Esophagus squamous epithelium (tissue), 5 donors: ENCODE measurements at regions not wholly inside any gene's neighbourhood (a gene's known extent, or its start where the extent isn't known, plus 50 kb on each side); places are given as distances from the start of the nearest gene placed in this dataset.

Experiments
- DNase-seq: peaks from one replicate; lab custom pipeline; 2025; lab: John Stamatoyannopoulos, UW
- H3K27ac ChIP-seq, 4 donors: fragments of 200-600 bp; sonication (generic); one replicate each; pipeline ENCODE4 v1.5.1; 2016 to 2019; ENCODE audit warnings: mild to moderate bottlenecking in 1 of 4
- H3K27me3 ChIP-seq, 4 donors: fragments of 200-600 bp; sonication (generic); 1 replicate in 3 of 4; 2 replicates in 1 of 4; pipeline versions ENCODE4 v1.5.1 to v1.6.0; 2017 to 2021; ENCODE audit warnings: antibody characterized with exemption in 1 of 4
- H3K36me3 ChIP-seq, 3 donors: fragments of 200-600 bp; sonication (generic); one replicate each; pipeline ENCODE4 v1.5.1; 2016 to 2019
- H3K4me1 ChIP-seq, 3 donors: fragments of 200-600 bp; sonication (generic); one replicate each; pipeline ENCODE4 v1.5.1; 2017 to 2019
- H3K4me3 ChIP-seq, 4 donors: fragments of 200-600 bp; sonication (generic); 1 replicate in 3 of 4; 2 replicates in 1 of 4; pipeline ENCODE4 v1.5.1; 2016 to 2019; ENCODE audit warnings: mild to moderate bottlenecking in 2 of 4, moderate library complexity in 1 of 4
- H3K9me3 ChIP-seq, 3 donors: fragments of 200-600 bp; sonication (generic); one replicate each; pipeline ENCODE4 v1.5.1; 2016 to 2019
- CTCF ChIP-seq, 6 experiments: fragments of 450-650 bp in 4 of 6; fragments of 200-600 bp in 2 of 6; sonication (generic) in 2 of 6; IDR thresholded peaks; one replicate each; pipeline ENCODE4 v1.5.1; 2016 to 2019; ENCODE audit warnings: antibody characterized with exemption in 6 of 6, mild to moderate bottlenecking in 4 of 6, moderate library complexity in 4 of 6
- POLR2A ChIP-seq, 4 donors: fragments of 450-650 bp; IDR thresholded peaks; one replicate each; pipeline ENCODE4 v1.6.1; 2017; ENCODE audit warnings: antibody characterized with exemption in 4 of 4, mild to moderate bottlenecking in 4 of 4, moderate library complexity in 3 of 4
- WGBS, 2 donors: methylation state at CpG; one replicate each; pipeline ENCODE4 v1.1.5; 2018; 5-methylcytosine and 5-hydroxymethylcytosine counted together
- intact Hi-C: fragments of 100-400 bp; cut with DNase I; formaldehyde crosslinking; loops from one replicate; pipeline ENCODE4 v1.15.0; 2022
- donor health status: DM: yes; HTN: yes; CAD: no.

- Histone ChIP-seq H3K4me1 (peaks cover 0 to 16% (median 3%) of the 10 kb centered on the region in 3 donors), H3K9me3 (no peaks in the 10 kb centered on the region), H3K4me3 (no peak overlapping the region), H3K27ac (no peak overlapping the region), H3K36me3 (no peaks in the 10 kb centered on the region), H3K27me3 (peaks cover 0 to 15% (median 0%) of the 10 kb centered on the region in 4 donors)
- WGBS, 2 donors, result 73 to 77% methylated on average over 4 to 6 of the region's 6 CpGs
- no peak for DNase-seq
- intact Hi-C loops, result no loop called here
- TF ChIP-seq CTCF (IDR thresholded peaks at IDR 0.05) (no peak), POLR2A (IDR thresholded peaks at IDR 0.05) (no peak)
These were observed 311.0 kb downstream of the NDUFA10 start for GRCh38 chr2:239714116-239714515.

- 81 to 91% methylated on average over 3 of the region's 3 CpGs for WGBS, 2 donors
- no peak for DNase-seq
- Histone ChIP-seq H3K4me3 (no peak overlapping the region), H3K4me1 (peaks cover 0 to 15% (median 3%) of the 10 kb centered on the region in 3 donors), H3K27me3 (peaks cover 0 to 15% (median 0%) of the 10 kb centered on the region in 4 donors), H3K36me3 (no peaks in the 10 kb centered on the region), H3K27ac (no peak overlapping the region), H3K9me3 (no peaks in the 10 kb centered on the region)
- intact Hi-C loops, result no loop called here
- TF ChIP-seq CTCF (IDR thresholded peaks at IDR 0.05) (no peak), POLR2A (IDR thresholded peaks at IDR 0.05) (no peak)
These were observed 311.9 kb upstream of the HDAC4 start for GRCh38 chr2:239712755-239713154.

- Histone ChIP-seq H3K4me1 (peaks cover 0 to 7% (median 0%) of the 10 kb centered on the region in 3 donors), H3K36me3 (no peaks in the 10 kb centered on the region), H3K9me3 (no peaks in the 10 kb centered on the region), H3K27me3 (peaks cover 0 to 13% (median 0%) of the 10 kb centered on the region in 4 donors), H3K27ac (no peak overlapping the region), H3K4me3 (no peak overlapping the region)
- WGBS, 2 donors, result 86% methylated on average over 3 of the region's 8 CpGs; no CpG with 5 or more reads in 1 of the 2 donors
- TF ChIP-seq CTCF (IDR thresholded peaks at IDR 0.05), result no peak
- no peak for TF ChIP-seq POLR2A (IDR thresholded peaks at IDR 0.05)
- intact Hi-C loops, result no loop called here
- no peak for DNase-seq
These were observed 311.2 kb upstream of the HDAC4 start for GRCh38 chr2:239711911-239712570.

GRCh38 chr2:239710953-239711861, 310.4 kb upstream of the HDAC4 start:
- Histone ChIP-seq H3K36me3 (no peaks in the 10 kb centered on the region), H3K4me1 (peaks cover 0 to 3% (median 0%) of the 10 kb centered on the region in 3 donors), H3K27ac (no peak overlapping the region), H3K27me3 (peaks cover 0 to 13% (median 0%) of the 10 kb centered on the region in 4 donors), H3K4me3 (no peak overlapping the region), H3K9me3 (peaks cover 0 to 6% (median 0%) of the 10 kb centered on the region in 3 donors)
- intact Hi-C loops, result no loop called here
- no peak for DNase-seq
- TF ChIP-seq CTCF (IDR thresholded peaks at IDR 0.05), result no peak
- TF ChIP-seq POLR2A (IDR thresholded peaks at IDR 0.05), result no peak
- 43 to 55% methylated on average over 6 to 7 of the region's 7 CpGs for WGBS, 2 donors

- Histone ChIP-seq H3K9me3 (peaks cover 0 to 10% (median 0%) of the 10 kb centered on the region in 3 donors), H3K27ac (no peak overlapping the region), H3K4me1 (peaks cover 0 to 5% (median 0%) of the 10 kb centered on the region in 3 donors), H3K4me3 (no peak overlapping the region), H3K27me3 (peaks cover 0 to 10% (median 0%) of the 10 kb centered on the region in 4 donors), H3K36me3 (no peaks in the 10 kb centered on the region)
- TF ChIP-seq CTCF (IDR thresholded peaks at IDR 0.05), result no peak
- TF ChIP-seq POLR2A (IDR thresholded peaks at IDR 0.05), result no peak
- 39 to 42% methylated on average over 5 to 7 of the region's 8 CpGs for WGBS, 2 donors
- no peak for DNase-seq
- intact Hi-C loops, result no loop called here
These were observed 305.5 kb upstream of the HDAC4 start for GRCh38 chr2:239706367-239706766.
